ENCODE measurements at regions not wholly inside any gene's neighbourhood (a gene's known extent, or its start where the extent isn't known, plus 50 kb on each side); places are given as distances from the start of the nearest gene placed in this dataset.
A peak's percentile ranks its signal among the peaks of the same experiment; 100 is the strongest.

GRCh38 chr1:209431813-209432442, 151.6 kb upstream of the CAMK1G start:
- no peak for DNase-seq
- Histone ChIP-seq H3K9ac (ENCODE audit: low read length) (no peak overlapping the region), H3K4me2 (ENCODE audit: low read length) (no peak overlapping the region), H3K56ac (ENCODE audit: low read length) (no peak overlapping the region), H3K27me3 (ENCODE audit: insufficient read depth, low read length, poor library complexity) (no peaks in the 10 kb centered on the region), H3K4ac (ENCODE audit: low read depth, low read length) (no peak overlapping the region), H2BK15ac (replicated peaks; ENCODE audit: low read depth) (no peak overlapping the region), H3K79me1 (ENCODE audit: low read length) (peaks cover 6% of the 10 kb centered on the region), H3K4me1 (ENCODE audit: control insufficient read depth, low read depth, low read length) (peaks cover 38% of the 10 kb centered on the region), H3K23ac (ENCODE audit: low read length) (no peak overlapping the region), H2BK5ac (ENCODE audit: low read length) (no peak overlapping the region), H2BK120ac (ENCODE audit: low read depth, low read length) (no peak overlapping the region), H2AK5ac (ENCODE audit: low read length) (no peak overlapping the region), H3K36me3 (ENCODE audit: control insufficient read depth, insufficient read depth, low read length) (no peaks in the 10 kb centered on the region), H3K27ac (ENCODE audit: low read depth, low read length) (peak overlapping the region; percentile 67), H3K4me3 (ENCODE audit: low read length) (no peak overlapping the region), H4K8ac (ENCODE audit: low read depth, low read length) (no peak overlapping the region), H3K79me2 (ENCODE audit: control insufficient read depth, insufficient read depth, low read length) (peaks cover 10% of the 10 kb centered on the region), H4K5ac (ENCODE audit: low read length) (no peak overlapping the region), H3K18ac (ENCODE audit: low read length) (peak overlapping the region; percentile 8)
- WGBS (ENCODE audit: extremely low coverage, insufficient coverage, low lambda C conversion rate) = no CpG with 5 or more reads among the region's 12 CpGs

GRCh38 chr1:209432443-209432825, 151.1 kb upstream of the CAMK1G start:
- no CpG with 5 or more reads among the region's 4 CpGs for WGBS (ENCODE audit: extremely low coverage, insufficient coverage, low lambda C conversion rate)

GRCh38 chr1:209433649-209434031, 149.9 kb upstream of the CAMK1G start:
- H3K27ac ChIP-seq (ENCODE audit: low read depth, low read length) = peak overlapping the region; percentile 54
- H3K18ac ChIP-seq (ENCODE audit: low read length) = peak overlapping the region; percentile 97

More at GRCh38 chr1:209432443-209432825, 151.1 kb upstream of the CAMK1G start:
- peaks cover 10% of the 10 kb centered on the region for H3K79me2 ChIP-seq (ENCODE audit: control insufficient read depth, insufficient read depth, low read length)
- no peak overlapping the region for H3K9ac ChIP-seq (ENCODE audit: low read length)
- DNase-seq = no peak
- no peak overlapping the region for H2AK5ac ChIP-seq (ENCODE audit: low read length)
- peaks cover 6% of the 10 kb centered on the region for H3K79me1 ChIP-seq (ENCODE audit: low read length)
- H3K4me3 ChIP-seq (ENCODE audit: low read length) = no peak overlapping the region
- no peak overlapping the region for H4K8ac ChIP-seq (ENCODE audit: low read depth, low read length)
- H4K5ac ChIP-seq (ENCODE audit: low read length) = no peak overlapping the region
- peak overlapping the region; percentile 67 for H3K27ac ChIP-seq (ENCODE audit: low read depth, low read length)
- no peak overlapping the region for H2BK120ac ChIP-seq (ENCODE audit: low read depth, low read length)
- no peak overlapping the region for H2BK15ac ChIP-seq (replicated peaks; ENCODE audit: low read depth)
- peak overlapping the region; percentile 8 for H3K56ac ChIP-seq (ENCODE audit: low read length)
- H3K18ac ChIP-seq (ENCODE audit: low read length) = no peak overlapping the region
- H3K27me3 ChIP-seq (ENCODE audit: insufficient read depth, low read length, poor library complexity) = no peaks in the 10 kb centered on the region
- no peak overlapping the region for H3K23ac ChIP-seq (ENCODE audit: low read length)
- peaks cover 38% of the 10 kb centered on the region for H3K4me1 ChIP-seq (ENCODE audit: control insufficient read depth, low read depth, low read length)
- peak overlapping the region; percentile 21 for H3K4ac ChIP-seq (ENCODE audit: low read depth, low read length)
- H3K4me2 ChIP-seq (ENCODE audit: low read length) = no peak overlapping the region
- H3K36me3 ChIP-seq (ENCODE audit: control insufficient read depth, insufficient read depth, low read length) = no peaks in the 10 kb centered on the region
- H2BK5ac ChIP-seq (ENCODE audit: low read length) = no peak overlapping the region

GRCh38 chr1:209434066-209434465, 149.4 kb upstream of the CAMK1G start:
- H3K9ac ChIP-seq (ENCODE audit: low read length) = peak overlapping the region; percentile 23
- H4K5ac ChIP-seq (ENCODE audit: low read length) = peak overlapping the region; percentile 17
- no peaks in the 10 kb centered on the region for H3K36me3 ChIP-seq (ENCODE audit: control insufficient read depth, insufficient read depth, low read length)
- peak overlapping the region; percentile 97 for H3K18ac ChIP-seq (ENCODE audit: low read length)
- H3K23ac ChIP-seq (ENCODE audit: low read length) = peak overlapping the region; percentile 85
- H3K56ac ChIP-seq (ENCODE audit: low read length) = peak overlapping the region; percentile 74
- H3K4me2 ChIP-seq (ENCODE audit: low read length) = no peak overlapping the region
- no peak overlapping the region for H3K4me3 ChIP-seq (ENCODE audit: low read length)
- peak overlapping the region; percentile 70 for H2BK5ac ChIP-seq (ENCODE audit: low read length)
- H3K27ac ChIP-seq (ENCODE audit: low read depth, low read length) = peak overlapping the region; percentile 54
- peak overlapping the region; percentile 21 for H2BK15ac ChIP-seq (replicated peaks; ENCODE audit: low read depth)
- peak overlapping the region; percentile 89 for H2AK5ac ChIP-seq (ENCODE audit: low read length)
- DNase-seq = peak; percentile 37
- H3K4me1 ChIP-seq (ENCODE audit: control insufficient read depth, low read depth, low read length) = peaks cover 31% of the 10 kb centered on the region
- peaks cover 10% of the 10 kb centered on the region for H3K79me2 ChIP-seq (ENCODE audit: control insufficient read depth, insufficient read depth, low read length)
- peak overlapping the region; percentile 95 for H2BK120ac ChIP-seq (ENCODE audit: low read depth, low read length)
- no CpG with 5 or more reads among the region's 1 CpG for WGBS (ENCODE audit: extremely low coverage, insufficient coverage, low lambda C conversion rate)
- H4K8ac ChIP-seq (ENCODE audit: low read depth, low read length) = no peak overlapping the region
- H3K27me3 ChIP-seq (ENCODE audit: insufficient read depth, low read length, poor library complexity) = no peaks in the 10 kb centered on the region
- H3K79me1 ChIP-seq (ENCODE audit: low read length) = peaks cover 6% of the 10 kb centered on the region
- peak overlapping the region; percentile 97 for H3K4ac ChIP-seq (ENCODE audit: low read depth, low read length)

More at GRCh38 chr1:209433649-209434031, 149.9 kb upstream of the CAMK1G start:
- Histone ChIP-seq H2BK5ac (ENCODE audit: low read length) (peak overlapping the region; percentile 70), H3K23ac (ENCODE audit: low read length) (peak overlapping the region; percentile 85), H3K36me3 (ENCODE audit: control insufficient read depth, insufficient read depth, low read length) (no peaks in the 10 kb centered on the region), H3K4me2 (ENCODE audit: low read length) (no peak overlapping the region), H3K79me2 (ENCODE audit: control insufficient read depth, insufficient read depth, low read length) (peaks cover 10% of the 10 kb centered on the region), H3K56ac (ENCODE audit: low read length) (peak overlapping the region; percentile 74), H2BK120ac (ENCODE audit: low read depth, low read length) (peak overlapping the region; percentile 95), H2AK5ac (ENCODE audit: low read length) (peak overlapping the region; percentile 89), H4K5ac (ENCODE audit: low read length) (peak overlapping the region; percentile 17), H3K4ac (ENCODE audit: low read depth, low read length) (peak overlapping the region; percentile 97), H3K79me1 (ENCODE audit: low read length) (peaks cover 6% of the 10 kb centered on the region), H3K9ac (ENCODE audit: low read length) (peak overlapping the region; percentile 10), H3K27me3 (ENCODE audit: insufficient read depth, low read length, poor library complexity) (no peaks in the 10 kb centered on the region), H2BK15ac (replicated peaks; ENCODE audit: low read depth) (no peak overlapping the region), H3K4me1 (ENCODE audit: control insufficient read depth, low read depth, low read length) (peaks cover 31% of the 10 kb centered on the region), H3K4me3 (ENCODE audit: low read length) (no peak overlapping the region), H4K8ac (ENCODE audit: low read depth, low read length) (no peak overlapping the region)
- WGBS (ENCODE audit: extremely low coverage, insufficient coverage, low lambda C conversion rate) = no CpG with 5 or more reads among the region's 3 CpGs
- no peak for DNase-seq

GRCh38 chr1:209434631-209435217, 148.8 kb upstream of the CAMK1G start:
- Histone ChIP-seq H3K4ac (ENCODE audit: low read depth, low read length) (peak overlapping the region; percentile 91), H4K5ac (ENCODE audit: low read length) (peak overlapping the region; percentile 77), H2BK120ac (ENCODE audit: low read depth, low read length) (peak overlapping the region; percentile 86), H2BK15ac (replicated peaks; ENCODE audit: low read depth) (no peak overlapping the region), H2AK5ac (ENCODE audit: low read length) (no peak overlapping the region), H3K27me3 (ENCODE audit: insufficient read depth, low read length, poor library complexity) (no peaks in the 10 kb centered on the region), H4K8ac (ENCODE audit: low read depth, low read length) (no peak overlapping the region), H2BK5ac (ENCODE audit: low read length) (peak overlapping the region; percentile 24), H3K79me2 (ENCODE audit: control insufficient read depth, insufficient read depth, low read length) (peaks cover 7% of the 10 kb centered on the region), H3K23ac (ENCODE audit: low read length) (no peak overlapping the region), H3K56ac (ENCODE audit: low read length) (peak overlapping the region; percentile 69), H3K4me1 (ENCODE audit: control insufficient read depth, low read depth, low read length) (peaks cover 28% of the 10 kb centered on the region), H3K27ac (ENCODE audit: low read depth, low read length) (peak overlapping the region; percentile 64), H3K4me3 (ENCODE audit: low read length) (no peak overlapping the region), H3K18ac (ENCODE audit: low read length) (peak overlapping the region; percentile 89), H3K36me3 (ENCODE audit: control insufficient read depth, insufficient read depth, low read length) (no peaks in the 10 kb centered on the region), H3K79me1 (ENCODE audit: low read length) (peaks cover 6% of the 10 kb centered on the region), H3K9ac (ENCODE audit: low read length) (peak overlapping the region; percentile 50), H3K4me2 (ENCODE audit: low read length) (no peak overlapping the region)
- WGBS (ENCODE audit: extremely low coverage, insufficient coverage, low lambda C conversion rate) = no CpG with 5 or more reads among the region's 7 CpGs
- no peak for DNase-seq
